H1 (cell line): ENCODE measurements at regions not wholly inside any gene's neighbourhood (a gene's known extent, or its start where the extent isn't known, plus 50 kb on each side); places are given as distances from the start of the nearest gene placed in this dataset.

Experiments used
- CTCF ChIA-PET: fragments of 300-600 bp; sonication (Branson Sonifier 250); formaldehyde crosslinking; loops from one replicate; lab custom pipeline; 2021; ENCODE audit not compliant: partially characterized antibody; lab: Charles Lee
- POLR2A ChIA-PET: fragments of 300-600 bp; sonication (Branson Sonifier 250); formaldehyde crosslinking; loops from one replicate; lab custom pipeline; 2021; ENCODE audit warnings: inconsistent platforms; ENCODE audit not compliant: partially characterized antibody; lab: Charles Lee
- DNase-seq, 2 experiments: peaks; one replicate each; pipeline versions ENCODE4 v3.0.0 to v3.0.0-alpha.2; 2010 to 2022; ENCODE audit warnings: low spot score in 2 of 2, low read depth in 1 of 2, mixed read lengths in 1 of 2
- FAIRE-seq: peaks from 2 replicates; lab custom pipeline; 2011; peaks lifted over from hg19 to GRCh38; lab: Jason Lieb, UNC
- H2AFZ ChIP-seq: 2 replicates; pipeline ENCODE4 v1.8.1; 2012; ENCODE audit warnings: low read length, inconsistent platforms
- H2AK5ac ChIP-seq: 2 replicates; pipeline ENCODE4 v1.6.1; 2013; ENCODE audit warnings: low read depth, low read length
- H2BK120ac ChIP-seq: replicated peaks from 2 replicates; pipeline ENCODE3; 2013; ENCODE audit warnings: low read depth, low read length, inconsistent platforms
- H2BK12ac ChIP-seq: 2 replicates; pipeline ENCODE4 v1.6.1; 2013; ENCODE audit warnings: low read depth, low read length
- H2BK15ac ChIP-seq: 2 replicates; pipeline ENCODE4 v1.6.1; 2013; ENCODE audit warnings: low read length
- H2BK20ac ChIP-seq: 2 replicates; pipeline ENCODE4 v1.6.1; 2013; ENCODE audit warnings: low read length
- H2BK5ac ChIP-seq: 2 replicates; pipeline ENCODE4 v1.6.1; 2013; ENCODE audit warnings: low read depth, low read length
- H3K14ac ChIP-seq: 2 replicates; pipeline ENCODE4 v1.6.1; 2013; ENCODE audit warnings: inconsistent platforms; ENCODE audit not compliant: insufficient read length
- H3K18ac ChIP-seq: 2 replicates; pipeline ENCODE4 v1.6.1; 2013; ENCODE audit warnings: low read length; ENCODE audit errors: extremely low read depth
- H3K23ac ChIP-seq: 2 replicates; pipeline ENCODE4 v1.6.1; 2013; ENCODE audit warnings: inconsistent platforms; ENCODE audit not compliant: insufficient read length
- H3K23me2 ChIP-seq: 2 replicates; pipeline ENCODE4 v1.6.1; 2013; ENCODE audit warnings: low read depth, low read length
- H3K27ac ChIP-seq: 2 replicates; pipeline ENCODE4 v1.6.1; 2011; ENCODE audit warnings: low read depth, low read length, inconsistent platforms
- H3K27me3 ChIP-seq, 4 experiments: replicated peaks in 1 of 4; 1 replicate in 1 of 4; 2 replicates in 3 of 4; pipeline versions ENCODE4 v1.6.1 to v1.8.1; 2011 to 2013; ENCODE audit warnings: low read length in 3 of 4, mild to moderate bottlenecking in 3 of 4, inconsistent platforms in 2 of 4, mixed read lengths in 2 of 4, moderate library complexity in 1 of 4; ENCODE audit not compliant: control insufficient read depth in 3 of 4, insufficient read depth in 3 of 4; ENCODE audit errors: extremely low read depth in 1 of 4
- H3K36me3 ChIP-seq, 4 experiments: 2 replicates each; pipeline versions ENCODE4 v1.6.1 to v1.8.1; 2011 to 2013; ENCODE audit warnings: mild to moderate bottlenecking in 4 of 4, low read length in 3 of 4, moderate library complexity in 2 of 4, control low read depth in 1 of 4, inconsistent platforms in 1 of 4; ENCODE audit not compliant: insufficient read depth in 4 of 4, control insufficient read depth in 2 of 4
- H3K4ac ChIP-seq: replicated peaks from 2 replicates; pipeline ENCODE3; 2013; ENCODE audit warnings: low read length, low read depth, mixed read lengths, inconsistent platforms; ENCODE audit not compliant: insufficient read length
- H3K4me1 ChIP-seq, 4 experiments: replicated peaks in 1 of 4; 1 replicate in 1 of 4; 2 replicates in 3 of 4; pipeline versions ENCODE4 v1.6.1 to v1.8.1; 2011 to 2013; ENCODE audit warnings: low read length in 3 of 4, inconsistent platforms in 2 of 4, mixed read lengths in 1 of 4; ENCODE audit not compliant: insufficient read depth in 4 of 4, control insufficient read depth in 3 of 4
- H3K4me2 ChIP-seq, 2 experiments: 2 replicates each; pipeline versions ENCODE4 v1.6.1 to v1.8.1; 2011 to 2013; ENCODE audit warnings: low read depth in 2 of 2, low read length in 2 of 2, control low read depth in 1 of 2, inconsistent platforms in 1 of 2, mild to moderate bottlenecking in 1 of 2; ENCODE audit not compliant: insufficient read depth in 1 of 2
- H3K4me3 ChIP-seq, 4 experiments: fragments of 200-600, 300-600 bp in 1 of 4; sonication (generic), shearing (Covaris generic), sonication (Bioruptor Twin) in 1 of 4; 2 replicates each; pipeline versions ENCODE4 v1.5.1 to v1.8.1; 2011 to 2016; ENCODE audit warnings: low read length in 4 of 4, low read depth in 3 of 4, control low read depth in 2 of 4, inconsistent platforms in 2 of 4, mild to moderate bottlenecking in 2 of 4, mixed read lengths in 1 of 4, moderate library complexity in 1 of 4; ENCODE audit not compliant: insufficient read depth in 2 of 4; ENCODE audit errors: extremely low read depth in 1 of 4
- H3K56ac ChIP-seq: replicated peaks from 2 replicates; pipeline ENCODE3; 2013; ENCODE audit warnings: low read depth, mild to moderate bottlenecking, mixed read lengths, low read length, inconsistent platforms; ENCODE audit not compliant: insufficient read length
- H3K79me1 ChIP-seq: 2 replicates; pipeline ENCODE4 v1.6.1; 2013; ENCODE audit warnings: low read depth, low read length, control low read depth
- H3K79me2 ChIP-seq, 2 experiments: 2 replicates each; pipeline versions ENCODE4 v1.6.1 to v1.8.1; 2012 to 2013; ENCODE audit warnings: low read length in 2 of 2, mild to moderate bottlenecking in 2 of 2, inconsistent platforms in 1 of 2; ENCODE audit not compliant: insufficient read depth in 2 of 2, control insufficient read depth in 1 of 2
- H3K9ac ChIP-seq, 4 experiments: replicated peaks in 1 of 4; 1 replicate in 1 of 4; 2 replicates in 3 of 4; pipeline versions ENCODE4 v1.6.1 to v1.8.1; 2011 to 2013; ENCODE audit warnings: low read depth in 3 of 4, low read length in 3 of 4, control low read depth in 2 of 4, mild to moderate bottlenecking in 2 of 4, moderate library complexity in 2 of 4, inconsistent platforms in 1 of 4; ENCODE audit errors: extremely low read depth in 1 of 4
- H3K9me3 ChIP-seq, 2 experiments: 2 replicates each; pipeline versions ENCODE4 v1.6.1 to v1.8.1; 2012 to 2013; ENCODE audit warnings: mild to moderate bottlenecking in 2 of 2, moderate library complexity in 2 of 2, control low read depth in 1 of 2, inconsistent platforms in 1 of 2, low read depth in 1 of 2, low read length in 1 of 2, mixed read lengths in 1 of 2; ENCODE audit not compliant: insufficient read depth in 2 of 2
- H4K20me1 ChIP-seq, 2 experiments: replicated peaks in 1 of 2; 2 replicates each; pipeline versions ENCODE3 to v1.8.1; 2011 to 2013; ENCODE audit warnings: inconsistent platforms in 2 of 2, low read length in 2 of 2, mild to moderate bottlenecking in 1 of 2; ENCODE audit not compliant: insufficient read depth in 2 of 2, control insufficient read depth in 1 of 2
- H4K5ac ChIP-seq: 2 replicates; pipeline ENCODE4 v1.6.1; 2013; ENCODE audit warnings: low read length, low read depth, mixed read lengths, inconsistent platforms; ENCODE audit not compliant: insufficient read length
- H4K8ac ChIP-seq: 2 replicates; pipeline ENCODE4 v1.8.0; 2013; ENCODE audit warnings: mild to moderate bottlenecking, moderate library complexity, low read length, inconsistent platforms; ENCODE audit not compliant: insufficient read depth; ENCODE audit errors: extremely low read depth
- H4K91ac ChIP-seq: replicated peaks from 2 replicates; pipeline ENCODE3; 2013; ENCODE audit warnings: low read length, mixed read lengths, inconsistent platforms; ENCODE audit not compliant: insufficient read length
- PHF8 ChIP-seq: fragments of 200-600 bp; sonication (generic); conservative IDR thresholded peaks from 2 replicates; pipeline ENCODE4 v1.7.1; 2012; ENCODE audit warnings: low read depth, mild to moderate bottlenecking, inconsistent platforms, low read length, moderate library complexity
- SIRT6 ChIP-seq: IDR thresholded peaks from one replicate; pipeline ENCODE4 v1.7.1; 2012; ENCODE audit warnings: low read length, inconsistent platforms
- SP2 ChIP-seq: IDR thresholded peaks from 2 replicates; pipeline ENCODE4 v1.6.1; 2012; ENCODE audit warnings: mild to moderate bottlenecking, low read length, inconsistent platforms
- SUZ12 ChIP-seq: fragments of 200-600 bp; sonication (generic); IDR thresholded peaks from 2 replicates; pipeline ENCODE4 v1.6.1; 2012; ENCODE audit warnings: mild to moderate bottlenecking, inconsistent platforms, low read length, moderate library complexity, mixed read lengths
- TEAD4 ChIP-seq: IDR thresholded peaks from 2 replicates; pipeline ENCODE4 v1.6.1; 2012; ENCODE audit warnings: low read depth, low read length, inconsistent platforms, mixed read lengths
- WGBS, 2 experiments: shearing (Covaris generic) in 1 of 2; methylation state at CpG; one replicate each; pipeline versions ENCODE4 v1.1.6 to v1.1.7; 2013 to 2015; ENCODE audit warnings: low lambda C conversion rate in 2 of 2, mixed read lengths in 2 of 2, inconsistent platforms in 1 of 2, low coverage in 1 of 2, missing lambda C conversion rate in 1 of 2; ENCODE audit not compliant: insufficient replicate concordance in 2 of 2, insufficient coverage in 1 of 2, insufficient read length in 1 of 2; ENCODE audit errors: extremely low coverage in 1 of 2, missing lambda C conversion rate in 1 of 2; 5-methylcytosine and 5-hydroxymethylcytosine counted together
- TF ChIP-seq, protein P1 (sequence below): IDR thresholded peaks from 2 replicates; pipeline ENCODE4 v1.6.1; 2011; ENCODE audit warnings: low read length, improper control_type of control experiment

DNA sequence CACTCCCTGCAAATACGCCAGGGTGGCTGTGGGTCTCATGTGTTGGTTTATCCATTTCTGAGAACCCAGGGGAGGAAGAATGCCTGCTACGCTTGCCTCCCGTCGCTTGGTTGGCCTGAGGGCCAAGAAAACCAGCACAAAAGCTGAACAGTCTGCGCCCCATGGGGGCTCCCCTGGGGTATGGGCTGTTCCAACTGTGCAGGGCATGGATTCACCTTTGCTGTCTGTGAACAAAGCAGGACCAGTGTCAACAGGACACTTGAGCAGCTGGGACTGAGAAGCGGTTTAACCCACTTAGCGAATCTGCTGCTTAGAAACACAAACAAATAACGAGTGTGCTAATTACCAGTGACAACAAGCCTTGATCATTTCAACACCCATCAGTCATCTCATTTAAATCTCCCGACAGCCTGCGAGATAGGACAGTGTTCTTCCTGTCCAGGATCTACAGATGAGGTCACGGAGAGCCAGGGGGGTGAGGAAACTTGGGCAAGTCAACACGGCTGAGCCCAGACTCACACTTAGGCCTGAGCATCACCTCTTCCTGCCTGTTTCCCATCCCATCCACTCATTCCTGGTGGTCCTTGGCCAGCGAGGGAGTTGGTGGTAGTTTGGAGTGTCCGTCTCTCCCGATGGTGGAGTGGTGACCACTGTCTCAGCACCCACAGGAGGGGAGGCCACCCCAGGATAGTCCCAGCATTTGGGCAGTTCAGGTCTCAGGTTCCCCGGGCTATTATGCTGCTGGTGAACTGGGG lies 111.6 kb upstream of the HAAO start:
- no peak overlapping the region for H3K56ac ChIP-seq
- no peak overlapping the region for H3K4me3 ChIP-seq
- no peak for DNase-seq
- 91% methylated on average over 16 of the region's 16 CpGs; no CpG with 5 or more reads in 1 of the 2 experiments for WGBS, 2 experiments
- no peaks in the 10 kb centered on the region for H3K36me3 ChIP-seq
- CTCF ChIA-PET: interaction anchor here (0.7 to 1.2 kb wide), 2 partner anchors 8 to 29 kb away, joined by 3 read pairs; no protein-coding TSS in a partner anchor
- H2AK5ac ChIP-seq: no peak overlapping the region
- no peak overlapping the region for H4K5ac ChIP-seq
- H3K18ac ChIP-seq: no peak overlapping the region
- TF ChIP-seq, protein P1, sequence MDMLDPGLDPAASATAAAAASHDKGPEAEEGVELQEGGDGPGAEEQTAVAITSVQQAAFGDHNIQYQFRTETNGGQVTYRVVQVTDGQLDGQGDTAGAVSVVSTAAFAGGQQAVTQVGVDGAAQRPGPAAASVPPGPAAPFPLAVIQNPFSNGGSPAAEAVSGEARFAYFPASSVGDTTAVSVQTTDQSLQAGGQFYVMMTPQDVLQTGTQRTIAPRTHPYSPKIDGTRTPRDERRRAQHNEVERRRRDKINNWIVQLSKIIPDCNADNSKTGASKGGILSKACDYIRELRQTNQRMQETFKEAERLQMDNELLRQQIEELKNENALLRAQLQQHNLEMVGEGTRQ: no peak
- TF ChIP-seq PHF8: no peak
- no peak for TF ChIP-seq SIRT6
- TF ChIP-seq SUZ12: no peak
- TF ChIP-seq TEAD4: no peak
- no peak for TF ChIP-seq SP2
- no peak for FAIRE-seq
- no peak overlapping the region for H2BK120ac ChIP-seq
- H3K27ac ChIP-seq: no peak overlapping the region
- no peak overlapping the region for H2BK15ac ChIP-seq
- H3K27me3 ChIP-seq: peaks cover 0 to 2% (median 0%) of the 10 kb centered on the region in 4 experiments; a peak in 1 of 7 replicates
- H3K9ac ChIP-seq: no peak overlapping the region
- H2BK12ac ChIP-seq: no peak overlapping the region
- POLR2A ChIA-PET: no interaction called here
- H4K20me1 ChIP-seq: no peaks in the 10 kb centered on the region
- no peaks in the 10 kb centered on the region for H3K9me3 ChIP-seq
- H3K4me1 ChIP-seq: peaks cover 0 to 12% (median 9%) of the 10 kb centered on the region in 4 experiments; a peak in 5 of 7 replicates
- H2BK20ac ChIP-seq: no peak overlapping the region
- H3K79me2 ChIP-seq: no peaks in the 10 kb centered on the region
- H2BK5ac ChIP-seq: no peak overlapping the region
- H4K8ac ChIP-seq: no peak overlapping the region
- no peak overlapping the region for H3K4ac ChIP-seq
- H3K79me1 ChIP-seq: no peaks in the 10 kb centered on the region; the same call in 1 of the 2 replicates
- no peak overlapping the region for H3K14ac ChIP-seq
- H3K4me2 ChIP-seq: no peak overlapping the region
- 0 out of 2 replicates have a peak overlapping the region, but pooled peaks have one; percentile 36 for H2AFZ ChIP-seq
- H3K23ac ChIP-seq: no peak overlapping the region
- no peaks in the 10 kb centered on the region for H3K23me2 ChIP-seq
- no peak overlapping the region for H4K91ac ChIP-seq
